ENCODE measurements at regions not wholly inside any gene's neighbourhood (a gene's known extent, or its start where the extent isn't known, plus 50 kb on each side); places are given as distances from the start of the nearest gene placed in this dataset.
"Not testable (repeated sequence)": the region's sequence is repeated elsewhere in the genome, so short reads cannot be mapped to it uniquely, and the experiment has no call there.

DNA sequence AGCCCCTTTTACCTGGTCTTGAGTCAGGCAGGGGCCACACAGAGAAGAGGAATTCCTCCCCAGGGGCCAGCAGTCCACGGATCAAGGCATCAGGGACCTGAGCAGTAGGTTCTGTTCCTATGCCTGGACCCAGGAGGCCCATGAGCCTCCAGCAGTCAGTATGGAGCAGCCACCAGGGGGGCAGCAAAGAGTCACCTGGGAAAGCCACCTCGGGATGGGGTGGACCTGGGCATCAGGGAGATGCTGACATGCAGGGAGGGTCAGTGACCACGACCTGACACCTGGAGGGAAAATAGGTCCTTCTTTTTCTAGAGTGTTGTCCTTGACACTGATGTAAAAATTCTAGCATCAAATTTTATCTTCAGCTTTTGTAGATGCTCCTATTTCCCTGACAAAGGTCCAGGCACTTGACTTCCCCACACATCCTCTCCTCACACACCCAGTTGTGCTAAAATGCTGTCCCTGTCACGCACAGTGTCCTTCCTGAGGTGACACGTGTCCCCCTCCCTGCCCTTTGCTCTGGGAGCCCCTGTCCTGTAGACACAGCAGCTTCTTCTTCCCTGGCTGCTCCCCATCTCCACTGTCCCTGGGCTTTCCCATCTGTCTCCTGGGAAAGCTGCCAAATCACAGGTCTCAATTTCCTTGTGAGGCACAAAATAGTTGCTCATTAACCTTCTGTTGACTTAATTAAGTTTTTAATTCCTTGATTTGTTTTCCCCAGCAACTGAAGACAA lies 70.0 kb upstream of the IGLL5 start:
- no peaks in the 10 kb centered on the region for H3K27me3 Mint-ChIP-seq
- H3K4me3 Mint-ChIP-seq: no peak overlapping the region
- H3K36me3 Mint-ChIP-seq (ENCODE audit: low read depth): no peaks in the 10 kb centered on the region
- peaks cover 74% of the 10 kb centered on the region for H3K4me1 Mint-ChIP-seq
- no peaks in the 10 kb centered on the region for H3K9me3 Mint-ChIP-seq
- DNase-seq (no peak), ATAC-seq (no peak)
- H3K27ac Mint-ChIP-seq: no peak overlapping the region

GRCh38 chr22:22818202-22818538 lies 69.4 kb upstream of the IGLL5 start:
- Mint-ChIP-seq H3K36me3 (ENCODE audit: low read depth) (no peaks in the 10 kb centered on the region), H3K9me3 (no peaks in the 10 kb centered on the region), H3K4me3 (no peak overlapping the region), H3K4me1 (peaks cover 79% of the 10 kb centered on the region), H3K27ac (no peak overlapping the region), H3K27me3 (no peaks in the 10 kb centered on the region)
- no peak for ATAC-seq
- DNase-seq: no peak

DNA sequence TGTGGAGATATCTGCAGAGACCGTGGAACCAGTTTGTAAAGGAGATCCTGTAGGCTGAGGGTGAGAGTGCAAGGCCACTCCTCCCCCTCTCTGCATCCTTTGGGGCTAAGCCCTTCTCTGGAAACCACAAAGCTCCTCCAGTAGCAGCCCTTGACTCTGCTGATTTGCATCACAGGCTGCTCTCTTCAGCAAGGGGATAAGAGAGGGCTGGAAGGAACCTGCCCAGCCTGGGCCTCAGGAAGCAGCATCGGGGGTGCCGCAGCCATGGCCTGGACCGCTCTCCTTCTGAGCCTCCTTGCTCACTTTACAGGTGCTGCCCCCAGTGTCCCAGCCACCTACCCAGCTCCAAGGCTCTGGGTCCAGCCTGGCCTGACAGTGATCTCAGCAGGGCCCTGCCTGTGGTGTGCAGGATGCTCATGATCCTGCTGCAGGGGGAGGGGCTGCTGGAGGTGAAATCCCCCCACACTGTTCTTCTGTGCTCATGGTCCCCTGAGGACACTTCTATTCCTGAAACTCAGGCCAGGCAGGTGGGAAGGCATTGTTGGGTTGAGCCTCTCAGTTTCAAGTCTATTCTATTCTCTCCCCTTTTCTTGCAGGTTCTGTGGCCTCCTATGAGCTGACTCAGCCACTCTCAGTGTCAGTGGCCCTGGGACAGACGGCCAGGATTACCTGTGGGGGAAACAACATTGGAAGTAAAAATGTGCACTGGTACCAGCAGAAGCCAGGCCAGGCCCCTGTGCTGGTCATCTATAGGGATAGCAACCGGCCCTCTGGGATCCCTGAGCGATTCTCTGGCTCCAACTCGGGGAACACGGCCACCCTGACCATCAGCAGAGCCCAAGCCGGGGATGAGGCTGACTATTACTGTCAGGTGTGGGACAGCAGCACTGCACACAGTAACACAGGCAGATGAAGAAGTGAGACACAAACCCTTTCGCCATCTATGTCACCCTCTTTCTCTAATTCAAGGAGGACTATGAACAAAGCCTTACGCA lies 68.5 kb upstream of the IGLL5 start:
- no peak for DNase-seq
- H3K4me3 Mint-ChIP-seq: no peak overlapping the region
- peak; percentile 55 for ATAC-seq
- H3K27ac Mint-ChIP-seq: no peak overlapping the region
- no peaks in the 10 kb centered on the region for H3K9me3 Mint-ChIP-seq
- no peaks in the 10 kb centered on the region for H3K27me3 Mint-ChIP-seq
- no peaks in the 10 kb centered on the region for H3K36me3 Mint-ChIP-seq (ENCODE audit: low read depth)
- peaks cover 87% of the 10 kb centered on the region for H3K4me1 Mint-ChIP-seq

- Mint-ChIP-seq H3K36me3 (ENCODE audit: low read depth) (no peaks in the 10 kb centered on the region), H3K27me3 (no peaks in the 10 kb centered on the region), H3K9me3 (no peaks in the 10 kb centered on the region), H3K4me3 (no peak overlapping the region), H3K27ac (no peak overlapping the region), H3K4me1 (peaks cover 90% of the 10 kb centered on the region)
- ATAC-seq (no peak), DNase-seq (no peak)
These were observed 67.5 kb upstream of the IGLL5 start for GRCh38 chr22:22820076-22820475.

GRCh38 chr22:22820626-22821025 lies 67.0 kb upstream of the IGLL5 start:
- Mint-ChIP-seq H3K4me3 (peak overlapping the region; percentile 5), H3K36me3 (ENCODE audit: low read depth) (no peaks in the 10 kb centered on the region), H3K27me3 (no peaks in the 10 kb centered on the region), H3K9me3 (no peaks in the 10 kb centered on the region), H3K4me1 (peaks cover 92% of the 10 kb centered on the region), H3K27ac (peak overlapping the region; percentile 71)
- ATAC-seq: peak; percentile 85
- no peak for DNase-seq

- Mint-ChIP-seq H3K27ac (peak overlapping the region; percentile 71), H3K36me3 (ENCODE audit: low read depth) (no peaks in the 10 kb centered on the region), H3K27me3 (no peaks in the 10 kb centered on the region), H3K9me3 (no peaks in the 10 kb centered on the region), H3K4me1 (peaks cover 85% of the 10 kb centered on the region), H3K4me3 (no peak overlapping the region)
- DNase-seq (no peak), ATAC-seq (no peak)
These were observed 66.3 kb upstream of the IGLL5 start for GRCh38 chr22:22821340-22821739.

GRCh38 chr22:22822106-22822505 lies 65.5 kb upstream of the IGLL5 start:
- H3K27ac Mint-ChIP-seq: no peak overlapping the region
- no peaks in the 10 kb centered on the region for H3K27me3 Mint-ChIP-seq
- peaks cover 77% of the 10 kb centered on the region for H3K4me1 Mint-ChIP-seq
- no peaks in the 10 kb centered on the region for H3K36me3 Mint-ChIP-seq (ENCODE audit: low read depth)
- H3K4me3 Mint-ChIP-seq: no peak overlapping the region
- ATAC-seq (no peak), DNase-seq (no peak)
- H3K9me3 Mint-ChIP-seq: no peaks in the 10 kb centered on the region

DNA sequence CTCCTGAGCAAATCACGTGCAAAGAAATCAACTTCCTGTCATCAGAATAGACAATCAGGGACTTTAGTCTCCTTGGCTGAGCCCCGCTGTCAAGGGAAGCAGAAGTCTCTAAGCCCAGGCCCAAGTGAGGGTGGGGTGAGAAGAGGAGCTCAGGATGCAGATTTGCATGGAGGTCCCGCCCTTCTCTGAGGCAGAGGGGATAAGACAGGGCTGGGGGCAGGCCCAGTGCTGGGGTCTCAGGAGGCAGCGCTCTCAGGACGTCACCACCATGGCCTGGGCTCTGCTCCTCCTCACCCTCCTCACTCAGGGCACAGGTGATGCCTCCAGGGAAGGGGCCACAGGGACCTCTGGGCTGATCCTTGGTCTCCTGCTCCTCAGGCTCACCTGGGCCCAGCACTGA lies 65.1 kb upstream of the IGLL5 start:
- not testable (repeated sequence) for ATAC-seq; H3K36me3 Mint-ChIP-seq (ENCODE audit: low read depth); H3K27me3 Mint-ChIP-seq; H3K4me3 Mint-ChIP-seq; H3K27ac Mint-ChIP-seq; DNase-seq; H3K9me3 Mint-ChIP-seq
- peaks cover 74% of the 10 kb centered on the region for H3K4me1 Mint-ChIP-seq

DNA sequence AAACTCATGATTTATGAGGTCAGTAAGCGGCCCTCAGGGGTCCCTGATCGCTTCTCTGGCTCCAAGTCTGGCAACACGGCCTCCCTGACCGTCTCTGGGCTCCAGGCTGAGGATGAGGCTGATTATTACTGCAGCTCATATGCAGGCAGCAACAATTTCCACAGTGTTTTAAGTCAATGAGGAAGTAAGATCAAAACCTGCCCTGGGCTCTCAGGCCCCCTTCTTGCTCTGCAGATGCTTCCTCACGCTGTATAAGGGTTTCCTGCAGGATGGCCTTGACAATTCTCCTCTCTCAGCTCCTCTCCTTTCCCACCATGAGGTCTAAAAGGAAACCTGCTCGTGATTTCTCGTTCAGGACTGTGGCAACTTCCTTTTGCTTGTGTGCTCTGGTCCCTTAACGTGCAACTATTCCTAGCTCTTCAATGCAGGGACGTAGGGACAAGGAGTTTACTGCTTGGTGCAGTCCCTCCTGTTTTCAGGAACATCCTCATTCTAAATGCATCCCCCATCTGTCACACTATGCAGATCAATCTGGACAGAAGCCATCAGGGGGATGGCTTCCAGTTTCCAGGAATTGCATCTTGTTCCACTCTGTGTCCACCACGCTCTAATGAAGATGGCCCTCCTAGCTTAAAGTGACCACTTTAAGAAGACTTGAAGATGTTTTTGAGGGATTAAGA lies 64.3 kb upstream of the IGLL5 start:
- H3K4me3 Mint-ChIP-seq: no peak overlapping the region
- DNase-seq (no peak), ATAC-seq (no peak)
- peaks cover 67% of the 10 kb centered on the region for H3K4me1 Mint-ChIP-seq
- H3K9me3 Mint-ChIP-seq: no peaks in the 10 kb centered on the region
- no peaks in the 10 kb centered on the region for H3K27me3 Mint-ChIP-seq
- H3K36me3 Mint-ChIP-seq (ENCODE audit: low read depth): no peaks in the 10 kb centered on the region
- H3K27ac Mint-ChIP-seq: peak overlapping the region; percentile 47

DNA sequence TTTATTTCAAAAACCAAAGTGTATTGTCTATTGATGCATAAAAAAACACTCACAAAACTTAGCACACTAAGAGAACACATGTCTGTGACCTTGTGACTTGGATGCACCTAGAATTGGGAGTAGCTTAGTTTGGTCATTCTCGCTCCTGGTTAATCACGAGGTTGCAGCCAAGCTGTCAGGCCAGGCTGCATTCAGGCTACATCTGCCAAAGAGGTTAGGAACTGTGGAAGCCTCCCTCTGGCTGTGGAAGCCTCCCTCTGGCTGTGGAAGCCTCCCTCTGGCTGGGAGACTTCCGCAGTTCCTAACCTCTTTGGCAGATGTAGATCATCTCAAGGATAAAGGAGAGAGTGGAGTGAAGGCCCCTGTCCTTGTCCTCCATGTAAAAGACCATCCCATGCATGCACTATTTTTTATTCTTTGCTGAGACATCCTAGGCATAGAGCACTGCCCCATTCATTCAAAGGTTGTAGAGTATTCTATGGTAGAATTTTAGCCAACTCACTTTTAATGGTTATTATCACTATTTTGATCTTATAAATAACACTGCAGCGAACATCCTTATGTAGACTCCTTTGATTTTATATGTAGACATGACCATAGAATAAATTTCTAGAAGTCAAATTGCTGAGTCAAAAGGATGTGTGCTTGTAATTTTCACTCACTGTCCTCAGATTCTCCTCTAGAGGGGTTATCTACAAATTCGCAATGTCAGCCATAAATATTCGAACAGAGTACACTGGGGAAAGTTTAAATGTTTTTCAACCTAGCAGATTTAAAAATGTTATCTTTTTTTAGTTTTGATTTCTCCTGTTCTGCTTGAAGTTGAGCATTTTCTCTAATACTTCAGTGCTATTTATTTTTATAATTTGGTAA lies 63.0 kb upstream of the IGLL5 start:
- H3K27me3 Mint-ChIP-seq: no peaks in the 10 kb centered on the region
- no peaks in the 10 kb centered on the region for H3K36me3 Mint-ChIP-seq (ENCODE audit: low read depth)
- DNase-seq (no peak), ATAC-seq (no peak)
- no peaks in the 10 kb centered on the region for H3K9me3 Mint-ChIP-seq
- no peak overlapping the region for H3K27ac Mint-ChIP-seq
- H3K4me3 Mint-ChIP-seq: no peak overlapping the region
- peaks cover 54% of the 10 kb centered on the region for H3K4me1 Mint-ChIP-seq

DNA sequence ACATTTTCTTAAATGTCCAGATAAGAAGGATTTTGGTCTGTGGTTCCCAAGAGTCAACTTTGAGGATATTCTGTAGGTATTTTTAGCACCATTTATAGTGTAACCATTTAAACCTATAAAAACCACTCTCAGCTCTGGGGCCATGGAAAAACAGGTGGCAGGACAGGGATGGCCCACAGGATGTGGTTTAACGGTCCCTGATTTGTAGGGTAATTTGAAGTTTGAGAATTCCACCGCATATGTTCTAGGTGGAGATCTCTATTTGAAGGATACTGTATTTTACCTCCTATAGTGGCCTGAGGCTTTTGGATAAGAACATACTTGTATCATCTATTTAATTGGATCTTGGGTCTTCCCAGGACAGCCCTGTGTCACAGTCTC lies 62.4 kb upstream of the IGLL5 start:
- Mint-ChIP-seq H3K9me3 (no peaks in the 10 kb centered on the region), H3K27me3 (no peaks in the 10 kb centered on the region), H3K4me1 (peaks cover 47% of the 10 kb centered on the region), H3K27ac (no peak overlapping the region), H3K36me3 (ENCODE audit: low read depth) (no peaks in the 10 kb centered on the region), H3K4me3 (no peak overlapping the region)
- no peak for DNase-seq
- no peak for ATAC-seq

GRCh38 chr22:22827187-22827939 lies 60.3 kb upstream of the IGLL5 start:
- Mint-ChIP-seq H3K27ac (no peak overlapping the region), H3K4me3 (no peak overlapping the region), H3K9me3 (no peaks in the 10 kb centered on the region), H3K27me3 (no peaks in the 10 kb centered on the region), H3K4me1 (peaks cover 26% of the 10 kb centered on the region), H3K36me3 (ENCODE audit: low read depth) (no peaks in the 10 kb centered on the region)
- DNase-seq: no peak
- no peak for ATAC-seq

GRCh38 chr22:22830193-22830592 lies 57.4 kb upstream of the IGLL5 start:
- Mint-ChIP-seq H3K9me3 (no peaks in the 10 kb centered on the region), H3K4me1 (peaks cover 4% of the 10 kb centered on the region), H3K27ac (no peak overlapping the region), H3K27me3 (no peaks in the 10 kb centered on the region), H3K4me3 (no peak overlapping the region), H3K36me3 (ENCODE audit: low read depth) (no peaks in the 10 kb centered on the region)
- ATAC-seq (no peak), DNase-seq (no peak)

All from activated naive CD8-positive, alpha-beta T cell treated with anti-CD3 and anti-CD28 coated beads, Interleukin-2, amount 50 U/mL, for 24 hours (primary cell).